ENCODE measurements at regions not wholly inside any gene's neighbourhood (a gene's known extent, or its start where the extent isn't known, plus 50 kb on each side); places are given as distances from the start of the nearest gene placed in this dataset.

GRCh38 chr1:219985169-219985568, 56.8 kb upstream of the SLC30A10 start (continued):
- TF ChIP-seq NFE2L2 (IDR thresholded peaks at IDR 0.05; ENCODE audit: low read length) (no peak), GABPB1 (CRISPR knock-in tag; IDR thresholded peaks at IDR 0.05) (no peak), ZNF576 (CRISPR knock-in tag; IDR thresholded peaks at IDR 0.05) (no peak), RFXANK (CRISPR knock-in tag; IDR thresholded peaks at IDR 0.05) (no peak)

All from HepG2 (cell line).